Fibroblast of peridontal ligament (primary cell): ENCODE measurements at regions not wholly inside any gene's neighbourhood (a gene's known extent, or its start where the extent isn't known, plus 50 kb on each side); places are given as distances from the start of the nearest gene placed in this dataset.

Experiments used
- DNase-seq: peaks from one replicate; pipeline ENCODE4 v3.0.0-alpha.2; 2010; ENCODE audit errors: extremely low read depth

DNA sequence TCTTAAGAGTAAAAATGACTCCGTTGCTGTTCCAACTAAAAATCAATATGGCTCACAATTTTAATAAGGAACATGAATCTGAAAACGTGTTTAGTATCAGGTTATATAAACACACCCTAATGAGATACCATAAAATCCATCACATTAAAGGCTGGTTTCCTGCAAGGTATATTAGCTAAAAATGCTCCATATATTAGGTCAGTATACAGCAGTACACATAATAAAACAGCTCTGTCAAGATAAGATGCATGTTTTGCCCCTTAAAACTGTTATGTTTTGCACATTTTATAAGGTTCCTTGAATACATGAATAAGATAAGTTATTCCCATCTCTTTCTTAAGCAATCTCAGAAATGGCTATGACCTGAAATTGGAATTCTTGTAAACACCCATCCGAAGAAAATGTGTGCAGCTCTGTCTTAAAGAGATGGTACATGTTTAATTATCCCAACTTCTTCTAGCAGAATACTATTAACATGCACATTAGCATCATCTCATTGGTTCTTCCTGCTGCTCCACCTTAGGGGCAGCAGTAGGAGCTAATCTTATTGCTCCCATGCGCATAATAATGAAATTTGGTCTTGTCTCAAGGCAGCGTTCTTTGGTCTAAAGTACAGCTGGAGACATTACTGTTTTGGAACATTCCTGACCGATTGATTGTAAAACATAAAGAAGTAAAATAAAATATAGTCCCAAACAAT is 836.1 kb upstream of the FANCL start:
- no peak for DNase-seq

GRCh38 chr2:59076079-59076619 is 835.0 kb upstream of the FANCL start:
- no peak for DNase-seq

GRCh38 chr2:59074071-59074470 is 832.9 kb upstream of the FANCL start:
- no peak for DNase-seq

GRCh38 chr2:59073286-59073685 is 832.2 kb upstream of the FANCL start:
- DNase-seq: no peak

GRCh38 chr2:59068255-59068654 is 827.1 kb upstream of the FANCL start:
- DNase-seq: no peak

DNA sequence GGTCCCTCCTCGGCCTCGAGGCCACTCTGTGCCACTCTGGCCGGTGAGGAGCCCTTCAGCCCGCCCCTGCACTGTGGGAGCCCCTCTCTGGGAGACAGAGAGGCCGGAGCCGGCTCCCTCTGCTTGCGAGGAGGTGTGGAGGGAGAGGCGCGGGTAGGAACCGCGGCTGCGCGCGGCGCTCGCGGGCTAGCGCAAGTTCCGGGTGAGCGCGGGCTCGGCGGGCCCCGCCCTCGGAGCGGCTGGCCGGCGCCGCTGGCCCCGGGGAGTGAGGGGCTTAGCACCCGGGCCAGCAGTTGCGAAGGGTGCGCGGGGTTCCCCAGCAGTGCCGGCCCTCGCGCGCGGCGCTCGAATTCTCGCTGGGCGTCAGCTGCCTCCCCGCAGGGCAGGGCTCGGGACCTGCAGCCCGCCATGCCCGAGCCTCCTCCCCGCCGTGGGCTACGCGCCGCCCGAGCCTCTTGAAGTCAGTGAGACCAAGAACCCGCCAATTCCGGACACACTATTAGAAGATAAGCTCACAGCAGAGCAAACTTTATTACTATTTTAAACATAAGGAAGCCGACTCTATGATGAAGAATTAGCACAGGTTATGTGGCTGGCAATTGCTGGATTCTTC is 825.8 kb upstream of the FANCL start:
- DNase-seq: no peak

GRCh38 chr2:59047373-59047995 is 806.4 kb upstream of the FANCL start:
- DNase-seq: no peak

DNA sequence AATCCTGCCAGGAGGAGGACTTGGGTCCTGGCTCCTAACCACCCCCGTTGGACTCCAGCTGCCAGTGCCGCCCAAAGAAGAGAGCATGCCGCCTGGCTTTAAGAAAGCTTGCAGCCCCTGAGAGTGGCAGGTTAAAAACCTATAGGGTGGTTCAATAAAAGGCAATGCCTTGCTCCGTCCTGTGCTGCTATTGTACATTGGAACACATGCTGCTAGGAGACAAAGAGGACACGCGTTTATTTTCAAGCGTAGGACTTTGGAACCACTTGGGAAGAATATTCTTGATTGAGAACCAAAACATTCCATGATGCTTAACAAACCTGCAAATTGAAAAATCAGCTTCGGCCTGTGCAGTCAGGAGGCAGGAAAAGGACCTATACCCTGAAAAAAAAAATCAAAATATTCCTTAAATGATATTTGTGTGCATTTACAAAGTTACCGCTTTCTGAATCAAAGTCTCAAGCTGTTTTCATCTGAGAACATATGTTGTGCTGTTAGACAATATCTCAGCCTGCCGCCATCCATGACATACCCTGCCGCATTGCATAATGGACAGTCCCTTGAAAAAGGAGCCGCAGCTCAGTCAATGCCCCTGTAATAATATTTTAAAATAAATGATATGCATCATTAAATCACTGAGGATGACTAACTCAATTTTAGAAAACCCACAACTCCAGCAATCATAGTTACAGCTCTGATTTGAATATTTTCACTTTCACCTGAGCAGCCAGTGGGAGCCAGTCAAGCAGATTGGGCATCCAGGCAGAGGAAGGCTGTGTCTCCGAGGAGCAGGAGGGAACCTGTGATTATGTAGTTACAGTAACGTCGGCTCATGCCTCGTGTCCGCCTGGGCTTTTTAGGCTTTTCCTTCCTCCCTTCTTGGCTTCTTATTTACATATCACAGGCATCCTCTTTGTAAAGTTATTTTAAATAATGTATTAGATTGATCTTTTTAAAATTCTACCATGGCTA is 805.6 kb upstream of the FANCL start:
- no peak for DNase-seq

DNA sequence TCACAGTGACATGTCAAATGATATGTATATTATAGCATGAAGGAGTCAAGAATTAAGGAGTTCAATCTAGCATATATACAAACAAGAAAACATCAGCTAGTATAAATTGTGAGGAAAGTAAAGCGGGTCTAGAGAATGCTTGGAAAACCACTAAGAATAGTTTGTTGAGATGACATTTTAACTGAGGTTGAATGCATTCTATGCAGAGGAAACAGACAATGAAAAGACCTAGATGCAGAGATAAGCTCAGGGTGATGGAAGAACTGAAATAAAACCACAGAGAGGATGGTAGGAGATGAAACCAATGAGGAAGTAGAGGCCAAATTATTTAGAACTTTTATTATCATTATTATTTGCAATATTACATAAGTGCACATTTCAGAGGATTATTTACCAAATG is 803.6 kb upstream of the FANCL start:
- no peak for DNase-seq

GRCh38 chr2:59041139-59041538 is 800.0 kb upstream of the FANCL start:
- DNase-seq: no peak

- no peak for DNase-seq
Observed at GRCh38 chr2:59034837-59035236, 793.7 kb upstream of the FANCL start.

DNA sequence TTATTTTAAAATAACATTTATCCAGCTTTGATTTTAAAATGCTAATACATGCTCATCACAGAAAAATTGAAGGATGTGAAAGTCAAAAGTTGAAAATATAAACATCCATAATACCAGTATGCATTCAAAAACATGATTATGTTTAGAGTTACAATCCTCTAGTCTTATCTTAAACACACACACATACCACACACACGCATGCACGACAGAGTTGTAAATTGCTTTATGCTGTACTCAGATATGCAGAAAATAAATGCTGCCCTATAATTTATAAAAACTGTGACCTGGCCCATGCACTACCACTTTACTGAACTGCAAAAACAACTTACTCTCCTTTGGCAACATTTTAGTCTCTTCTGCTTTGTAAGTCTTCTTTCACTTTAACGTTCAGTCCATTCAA is 793.0 kb upstream of the FANCL start:
- DNase-seq: no peak

DNA sequence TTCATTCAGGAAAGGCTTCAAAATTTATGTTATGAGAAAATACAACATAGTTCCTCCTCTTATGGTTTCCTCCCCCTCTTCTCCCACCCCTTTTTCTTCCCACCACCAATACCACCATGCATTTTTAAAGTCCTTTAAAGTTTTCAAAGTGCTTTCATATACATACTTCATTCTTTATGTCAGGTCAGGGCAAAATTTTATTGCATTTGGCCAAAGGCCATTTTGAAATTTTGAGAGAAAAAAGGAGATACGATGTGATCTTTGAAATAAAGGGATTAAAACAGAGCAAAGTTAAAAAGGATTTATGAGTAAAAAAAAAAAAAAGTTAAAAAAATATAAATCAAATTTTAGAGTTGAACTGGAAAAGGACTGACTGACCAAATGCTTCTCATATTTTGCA is 792.5 kb upstream of the FANCL start:
- no peak for DNase-seq

GRCh38 chr2:59032499-59032898 is 791.4 kb upstream of the FANCL start:
- DNase-seq: no peak

DNA sequence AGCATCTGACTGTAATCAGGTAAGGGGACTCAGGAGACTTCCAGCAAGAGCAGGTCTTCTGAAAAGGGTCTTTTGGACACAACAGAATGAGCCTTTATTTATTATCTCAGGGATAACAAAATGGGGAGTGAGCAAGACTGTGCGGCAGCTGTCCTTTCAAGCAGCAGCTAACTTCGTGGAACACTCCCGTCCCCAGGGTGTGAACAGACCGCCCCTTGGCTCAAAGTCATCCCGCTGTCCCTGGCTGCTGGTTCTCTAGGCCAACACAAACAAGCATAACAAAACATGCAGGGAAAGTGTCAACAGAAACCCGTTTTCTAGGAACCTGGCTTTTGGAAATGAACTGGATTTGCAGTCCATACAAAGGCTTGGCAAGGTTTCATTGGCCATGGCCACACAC is 787.9 kb upstream of the FANCL start:
- DNase-seq: no peak

DNA sequence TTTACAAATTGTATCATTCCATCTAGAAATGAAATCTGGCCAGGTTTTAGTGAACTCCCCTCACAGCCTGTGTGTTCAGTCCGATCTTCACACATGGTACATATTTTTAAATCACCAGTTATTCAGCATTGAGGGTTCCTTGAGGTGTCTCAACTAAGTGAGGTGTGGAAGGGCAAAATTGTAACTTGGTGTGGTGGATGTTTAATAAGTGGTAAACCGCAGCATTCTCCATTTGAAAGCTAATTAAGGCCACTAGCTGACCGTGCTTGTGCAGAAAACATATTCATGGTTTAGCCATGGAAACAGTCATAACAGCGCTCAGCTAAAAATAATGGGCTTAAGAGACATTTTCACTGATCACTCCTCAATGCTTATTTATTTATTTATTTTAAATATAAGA is 786.2 kb upstream of the FANCL start:
- no peak for DNase-seq

GRCh38 chr2:59025157-59025757 is 784.1 kb upstream of the FANCL start:
- peak; percentile 34 for DNase-seq

- DNase-seq: no peak
Observed at GRCh38 chr2:59021786-59022185, 780.7 kb upstream of the FANCL start.

DNA sequence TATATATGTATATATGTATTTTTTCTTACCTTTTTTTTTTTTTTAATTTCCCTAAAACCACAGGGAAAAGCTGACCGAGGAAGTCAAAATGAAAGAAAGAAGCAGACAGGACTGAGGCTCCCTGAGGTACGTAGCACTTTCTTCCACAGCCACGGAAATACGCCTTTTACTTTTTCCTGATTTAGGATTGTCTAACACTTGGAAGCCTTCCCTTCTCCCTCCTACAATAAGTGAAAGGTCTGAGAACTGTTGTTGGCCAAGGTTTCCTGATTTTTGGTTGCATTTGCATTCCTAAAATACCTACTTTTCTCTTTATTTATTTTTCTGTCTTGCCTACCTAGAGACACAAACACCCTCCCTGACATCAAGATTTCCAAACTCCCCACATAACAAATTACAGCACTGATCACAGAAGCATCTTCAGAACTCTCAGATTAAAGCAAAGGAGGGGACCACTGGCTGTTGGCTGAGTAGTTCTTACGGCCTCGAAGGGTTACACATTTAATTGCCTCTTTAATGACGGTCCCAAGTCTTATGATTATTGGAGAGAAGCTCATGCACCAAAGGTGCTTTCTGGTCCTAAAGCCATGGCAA is 778.5 kb upstream of the FANCL start:
- no peak for DNase-seq

GRCh38 chr2:59018737-59019136 is 777.6 kb upstream of the FANCL start:
- no peak for DNase-seq

GRCh38 chr2:59015027-59015426 is 773.9 kb upstream of the FANCL start:
- DNase-seq: no peak
